Neural cell (in vitro differentiated cells): ENCODE measurements at regions not wholly inside any gene's neighbourhood (a gene's known extent, or its start where the extent isn't known, plus 50 kb on each side); places are given as distances from the start of the nearest gene placed in this dataset.

Source experiments
- EP300 ChIP-seq: fragments of 450-650 bp; conservative IDR thresholded peaks from 2 replicates; pipeline ENCODE4 v1.6.1; 2014; ENCODE audit warnings: antibody characterized with exemption, mild to moderate bottlenecking, moderate library complexity; ENCODE audit not compliant: poor library complexity, severe bottlenecking
- EZH2 ChIP-seq: fragments of 200-600, 300-800 bp; shearing (Covaris generic), sonication (generic); IDR thresholded peaks from 2 replicates; pipeline ENCODE4 v1.6.1; 2014; ENCODE audit warnings: antibody characterized with exemption, low read length, borderline replicate concordance, mild to moderate bottlenecking; ENCODE audit not compliant: insufficient read depth, poor library complexity, severe bottlenecking
- MXI1 ChIP-seq: fragments of 450-650 bp; conservative IDR thresholded peaks from 2 replicates; pipeline ENCODE4 v1.6.1; 2014; ENCODE audit warnings: antibody characterized with exemption, mild to moderate bottlenecking; ENCODE audit not compliant: poor library complexity, severe bottlenecking
- POLR2AphosphoS5 ChIP-seq: IDR thresholded peaks from 2 replicates; pipeline ENCODE4 v1.6.1; 2012
- RAD21 ChIP-seq: fragments of 450-650 bp; conservative IDR thresholded peaks from 2 replicates; pipeline ENCODE4 v1.6.1; 2014; ENCODE audit warnings: antibody characterized with exemption, mild to moderate bottlenecking, moderate library complexity
- TAF1 ChIP-seq: IDR thresholded peaks from 2 replicates; pipeline ENCODE4 v1.6.1; 2012; ENCODE audit warnings: low read depth
- TF ChIP-seq, protein P1 (sequence below): fragments of 450-650 bp; IDR thresholded peaks from 2 replicates; pipeline ENCODE4 v1.5.1; 2014; ENCODE audit warnings: antibody characterized with exemption, mild to moderate bottlenecking, moderate library complexity; ENCODE audit not compliant: poor library complexity, severe bottlenecking
- TF ChIP-seq, protein P2 (sequence below): IDR thresholded peaks from 2 replicates; pipeline ENCODE4 v1.6.1; 2012; ENCODE audit warnings: borderline replicate concordance

DNA sequence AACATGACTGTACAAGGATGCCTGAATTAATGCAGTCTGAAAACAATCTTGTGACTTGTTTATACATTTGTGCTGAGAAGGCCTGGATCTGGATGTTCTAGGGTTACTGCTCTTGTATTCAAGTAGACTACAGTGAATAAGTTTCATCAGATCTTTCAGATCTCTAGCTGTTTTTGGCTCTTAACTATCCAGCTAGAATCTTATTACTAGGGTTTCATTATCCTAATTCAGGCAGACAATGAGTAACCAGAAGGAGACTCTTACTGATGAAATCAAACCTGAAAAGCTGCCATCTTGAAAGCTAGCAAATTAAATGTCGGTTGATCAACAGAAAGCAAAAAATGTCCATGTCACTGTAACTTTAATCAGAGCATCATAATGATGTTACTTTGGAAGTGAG is 112.5 kb upstream of the KCNK2 start:
- TF ChIP-seq, protein P1, sequence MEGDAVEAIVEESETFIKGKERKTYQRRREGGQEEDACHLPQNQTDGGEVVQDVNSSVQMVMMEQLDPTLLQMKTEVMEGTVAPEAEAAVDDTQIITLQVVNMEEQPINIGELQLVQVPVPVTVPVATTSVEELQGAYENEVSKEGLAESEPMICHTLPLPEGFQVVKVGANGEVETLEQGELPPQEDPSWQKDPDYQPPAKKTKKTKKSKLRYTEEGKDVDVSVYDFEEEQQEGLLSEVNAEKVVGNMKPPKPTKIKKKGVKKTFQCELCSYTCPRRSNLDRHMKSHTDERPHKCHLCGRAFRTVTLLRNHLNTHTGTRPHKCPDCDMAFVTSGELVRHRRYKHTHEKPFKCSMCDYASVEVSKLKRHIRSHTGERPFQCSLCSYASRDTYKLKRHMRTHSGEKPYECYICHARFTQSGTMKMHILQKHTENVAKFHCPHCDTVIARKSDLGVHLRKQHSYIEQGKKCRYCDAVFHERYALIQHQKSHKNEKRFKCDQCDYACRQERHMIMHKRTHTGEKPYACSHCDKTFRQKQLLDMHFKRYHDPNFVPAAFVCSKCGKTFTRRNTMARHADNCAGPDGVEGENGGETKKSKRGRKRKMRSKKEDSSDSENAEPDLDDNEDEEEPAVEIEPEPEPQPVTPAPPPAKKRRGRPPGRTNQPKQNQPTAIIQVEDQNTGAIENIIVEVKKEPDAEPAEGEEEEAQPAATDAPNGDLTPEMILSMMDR, result no peak
- TF ChIP-seq POLR2AphosphoS5, result no peak
- TF ChIP-seq RAD21, result no peak
- TF ChIP-seq EZH2, result no peak
- TF ChIP-seq, protein P2, sequence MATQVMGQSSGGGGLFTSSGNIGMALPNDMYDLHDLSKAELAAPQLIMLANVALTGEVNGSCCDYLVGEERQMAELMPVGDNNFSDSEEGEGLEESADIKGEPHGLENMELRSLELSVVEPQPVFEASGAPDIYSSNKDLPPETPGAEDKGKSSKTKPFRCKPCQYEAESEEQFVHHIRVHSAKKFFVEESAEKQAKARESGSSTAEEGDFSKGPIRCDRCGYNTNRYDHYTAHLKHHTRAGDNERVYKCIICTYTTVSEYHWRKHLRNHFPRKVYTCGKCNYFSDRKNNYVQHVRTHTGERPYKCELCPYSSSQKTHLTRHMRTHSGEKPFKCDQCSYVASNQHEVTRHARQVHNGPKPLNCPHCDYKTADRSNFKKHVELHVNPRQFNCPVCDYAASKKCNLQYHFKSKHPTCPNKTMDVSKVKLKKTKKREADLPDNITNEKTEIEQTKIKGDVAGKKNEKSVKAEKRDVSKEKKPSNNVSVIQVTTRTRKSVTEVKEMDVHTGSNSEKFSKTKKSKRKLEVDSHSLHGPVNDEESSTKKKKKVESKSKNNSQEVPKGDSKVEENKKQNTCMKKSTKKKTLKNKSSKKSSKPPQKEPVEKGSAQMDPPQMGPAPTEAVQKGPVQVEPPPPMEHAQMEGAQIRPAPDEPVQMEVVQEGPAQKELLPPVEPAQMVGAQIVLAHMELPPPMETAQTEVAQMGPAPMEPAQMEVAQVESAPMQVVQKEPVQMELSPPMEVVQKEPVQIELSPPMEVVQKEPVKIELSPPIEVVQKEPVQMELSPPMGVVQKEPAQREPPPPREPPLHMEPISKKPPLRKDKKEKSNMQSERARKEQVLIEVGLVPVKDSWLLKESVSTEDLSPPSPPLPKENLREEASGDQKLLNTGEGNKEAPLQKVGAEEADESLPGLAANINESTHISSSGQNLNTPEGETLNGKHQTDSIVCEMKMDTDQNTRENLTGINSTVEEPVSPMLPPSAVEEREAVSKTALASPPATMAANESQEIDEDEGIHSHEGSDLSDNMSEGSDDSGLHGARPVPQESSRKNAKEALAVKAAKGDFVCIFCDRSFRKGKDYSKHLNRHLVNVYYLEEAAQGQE, result no peak
- TF ChIP-seq MXI1, result no peak
- TF ChIP-seq EP300, result no peak
- TF ChIP-seq TAF1, result no peak
